OCI-LY3 (cell line): ENCODE measurements at regions not wholly inside any gene's neighbourhood (a gene's known extent, or its start where the extent isn't known, plus 50 kb on each side); places are given as distances from the start of the nearest gene placed in this dataset.

Experiments
- EZH2phosphoT487 ChIP-seq: fragments of 200-600 bp; shearing (Covaris generic); IDR thresholded peaks from 2 replicates; pipeline ENCODE4 v1.6.1; 2018; ENCODE audit warnings: antibody characterized with exemption, mixed run types, low read depth
- TF ChIP-seq, protein P1 (sequence below): fragments of 200-600, 300-600 bp; sonication (generic); IDR thresholded peaks from 2 replicates; pipeline ENCODE4 v1.5.1; 2014; ENCODE audit warnings: antibody characterized with exemption, low read length, low read depth

DNA sequence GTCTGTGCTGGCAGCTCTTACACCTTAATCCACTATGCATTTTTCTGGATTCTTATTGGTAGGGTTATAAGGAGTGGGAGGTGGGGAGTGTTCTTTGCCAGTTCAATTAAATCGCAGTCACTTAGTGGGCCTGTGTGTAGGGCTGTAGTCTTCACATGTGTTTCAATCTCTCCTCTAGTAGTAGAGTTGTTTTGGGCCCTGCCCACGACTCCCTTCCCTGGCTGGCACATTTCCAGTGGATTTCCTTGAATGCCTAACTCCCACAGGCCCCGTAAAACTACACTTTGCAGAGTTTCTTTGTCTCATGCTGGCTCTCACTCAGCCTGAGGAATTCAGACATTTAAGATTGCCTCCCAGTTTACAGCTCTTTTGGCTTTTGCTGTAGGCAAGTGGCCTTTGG is 414.0 kb upstream of the OPRM1 start:
- TF ChIP-seq, protein P1, sequence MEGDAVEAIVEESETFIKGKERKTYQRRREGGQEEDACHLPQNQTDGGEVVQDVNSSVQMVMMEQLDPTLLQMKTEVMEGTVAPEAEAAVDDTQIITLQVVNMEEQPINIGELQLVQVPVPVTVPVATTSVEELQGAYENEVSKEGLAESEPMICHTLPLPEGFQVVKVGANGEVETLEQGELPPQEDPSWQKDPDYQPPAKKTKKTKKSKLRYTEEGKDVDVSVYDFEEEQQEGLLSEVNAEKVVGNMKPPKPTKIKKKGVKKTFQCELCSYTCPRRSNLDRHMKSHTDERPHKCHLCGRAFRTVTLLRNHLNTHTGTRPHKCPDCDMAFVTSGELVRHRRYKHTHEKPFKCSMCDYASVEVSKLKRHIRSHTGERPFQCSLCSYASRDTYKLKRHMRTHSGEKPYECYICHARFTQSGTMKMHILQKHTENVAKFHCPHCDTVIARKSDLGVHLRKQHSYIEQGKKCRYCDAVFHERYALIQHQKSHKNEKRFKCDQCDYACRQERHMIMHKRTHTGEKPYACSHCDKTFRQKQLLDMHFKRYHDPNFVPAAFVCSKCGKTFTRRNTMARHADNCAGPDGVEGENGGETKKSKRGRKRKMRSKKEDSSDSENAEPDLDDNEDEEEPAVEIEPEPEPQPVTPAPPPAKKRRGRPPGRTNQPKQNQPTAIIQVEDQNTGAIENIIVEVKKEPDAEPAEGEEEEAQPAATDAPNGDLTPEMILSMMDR, result no peak
- TF ChIP-seq EZH2phosphoT487, result no peak
